OCI-LY7 (cell line): ENCODE measurements at regions not wholly inside any gene's neighbourhood (a gene's known extent, or its start where the extent isn't known, plus 50 kb on each side); places are given as distances from the start of the nearest gene placed in this dataset.

Experiments
- BruUV-seq: library from RNA; stranded (reverse); fragments of 400-500 nt; replicated peaks from 2 replicates; lab custom pipeline; 2021; lab: Mats Ljungman, UMichigan
- CTCF ChIA-PET: fragments of 300-600 bp; sonication (Branson Sonifier 250); formaldehyde crosslinking; loops from one replicate; lab custom pipeline; 2022; ENCODE audit warnings: antibody characterized with exemption; ENCODE audit not compliant: unreplicated experiment; lab: Charles Lee
- POLR2A ChIA-PET: fragments of 300-600 bp; sonication (Branson Sonifier 250); formaldehyde crosslinking; loops from one replicate; lab custom pipeline; 2022; ENCODE audit warnings: antibody characterized with exemption; lab: Charles Lee
- DNase-seq: peaks from one replicate; pipeline ENCODE4 v3.0.0-alpha.2; 2015; ENCODE audit warnings: low spot score
- H2AFZ ChIP-seq: fragments of 200-600 bp; sonication (generic), shearing (Covaris generic); 2 replicates; pipeline ENCODE4 v1.6.1; 2014; ENCODE audit warnings: mild to moderate bottlenecking, antibody characterized with exemption, low read length, moderate library complexity
- H3K27ac ChIP-seq: fragments of 200-600 bp; sonication (generic); 2 replicates; pipeline ENCODE4 v1.5.1; 2014; ENCODE audit warnings: mixed run types, low read depth, mild to moderate bottlenecking, moderate library complexity, low read length, inconsistent platforms; ENCODE audit not compliant: poor library complexity, severe bottlenecking
- H3K36me3 ChIP-seq: fragments of 200-600 bp; sonication (generic); 2 replicates; pipeline ENCODE4 v1.6.1; 2014; ENCODE audit warnings: mild to moderate bottlenecking, antibody characterized with exemption, low read length, moderate library complexity, mixed read lengths; ENCODE audit not compliant: insufficient read depth
- H3K4me1 ChIP-seq: fragments of 200-600 bp; sonication (generic); 2 replicates; pipeline ENCODE4 v1.5.1; 2014; ENCODE audit warnings: mild to moderate bottlenecking, low read length; ENCODE audit not compliant: insufficient read depth, poor library complexity, severe bottlenecking
- H3K4me2 ChIP-seq: fragments of 200-600 bp; sonication (generic); 2 replicates; pipeline ENCODE4 v1.6.1; 2014; ENCODE audit warnings: mild to moderate bottlenecking, low read length
- H3K4me3 ChIP-seq: fragments of 200-600 bp; sonication (generic); 2 replicates; pipeline ENCODE4 v1.5.1; 2014; ENCODE audit warnings: mild to moderate bottlenecking, low read depth, low read length; ENCODE audit not compliant: poor library complexity, severe bottlenecking
- H3K79me2 ChIP-seq: fragments of 200-600 bp; sonication (generic); 2 replicates; pipeline ENCODE4 v1.6.1; 2016; ENCODE audit warnings: low read depth, mild to moderate bottlenecking, low read length, moderate library complexity, mixed read lengths; ENCODE audit not compliant: insufficient read depth
- H3K9me2 ChIP-seq: fragments of 200-600 bp; sonication (generic); 2 replicates; pipeline ENCODE4 v1.6.1; 2016; ENCODE audit warnings: mild to moderate bottlenecking, low read length, mixed read lengths; ENCODE audit not compliant: insufficient read depth
- H3K9me3 ChIP-seq: fragments of 200-600 bp; sonication (generic); 2 replicates; pipeline ENCODE4 v1.6.1; 2014; ENCODE audit warnings: mild to moderate bottlenecking, mixed run types, low read length, mixed read lengths
- H4K20me1 ChIP-seq: fragments of 200-600 bp; sonication (generic); 2 replicates; pipeline ENCODE4 v1.6.1; 2014; ENCODE audit warnings: mild to moderate bottlenecking, antibody characterized with exemption, low read length, moderate library complexity, mixed read lengths; ENCODE audit not compliant: insufficient read depth
- EZH2phosphoT487 ChIP-seq: fragments of 200-600 bp; sonication (generic); IDR thresholded peaks from 2 replicates; pipeline ENCODE4 v1.6.1; 2018; ENCODE audit warnings: low read depth, borderline replicate concordance, mild to moderate bottlenecking, mixed run types, antibody characterized with exemption, low read length, moderate library complexity, mixed read lengths
- intact Hi-C: fragments of 100-400 bp; cut with micrococcal nuclease; formaldehyde crosslinking; loops from one replicate; pipeline ENCODE4 v1.10.0; 2022; ENCODE audit not compliant: unreplicated experiment
- TF ChIP-seq, protein P1 (sequence below): fragments of 200-600 bp; sonication (generic); conservative IDR thresholded peaks from 2 replicates; pipeline ENCODE4 v1.5.1; 2014; ENCODE audit warnings: mild to moderate bottlenecking, antibody characterized with exemption, low read length, moderate library complexity, mixed read lengths

DNA sequence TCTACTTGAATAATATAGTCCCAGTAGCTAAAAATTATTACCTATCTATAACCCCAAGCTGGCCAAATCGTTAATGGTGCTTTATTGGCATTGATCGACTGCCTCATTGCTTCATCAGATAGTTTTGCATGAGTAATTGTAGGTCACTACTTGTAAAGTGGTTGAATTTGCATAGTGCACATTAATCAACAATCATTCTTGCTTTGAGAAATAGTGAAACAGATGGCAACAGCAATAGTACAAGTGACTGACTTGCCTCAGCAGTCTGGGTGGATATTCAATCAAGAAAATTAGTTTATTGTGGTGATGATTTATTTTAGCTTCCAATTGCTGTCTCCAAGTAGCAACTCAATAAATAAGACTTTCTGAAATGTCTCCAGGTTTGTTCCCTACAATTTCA, 117.8 kb upstream of the NRXN1 start:
- H3K9me2 ChIP-seq: no peaks in the 10 kb centered on the region
- DNase-seq: no peak
- ChIA-PET CTCF (no interaction called here), POLR2A (no interaction called here)
- no peaks in the 10 kb centered on the region for H4K20me1 ChIP-seq
- no peak overlapping the region for H2AFZ ChIP-seq
- no peaks in the 10 kb centered on the region for H3K36me3 ChIP-seq
- no peak overlapping the region for H3K4me3 ChIP-seq
- intact Hi-C loops: no loop called here
- no TSS peak for BruUV-seq
- H3K9me3 ChIP-seq: no peaks in the 10 kb centered on the region
- H3K79me2 ChIP-seq: no peaks in the 10 kb centered on the region
- no peak overlapping the region for H3K27ac ChIP-seq
- no peak overlapping the region for H3K4me2 ChIP-seq
- TF ChIP-seq, protein P1, sequence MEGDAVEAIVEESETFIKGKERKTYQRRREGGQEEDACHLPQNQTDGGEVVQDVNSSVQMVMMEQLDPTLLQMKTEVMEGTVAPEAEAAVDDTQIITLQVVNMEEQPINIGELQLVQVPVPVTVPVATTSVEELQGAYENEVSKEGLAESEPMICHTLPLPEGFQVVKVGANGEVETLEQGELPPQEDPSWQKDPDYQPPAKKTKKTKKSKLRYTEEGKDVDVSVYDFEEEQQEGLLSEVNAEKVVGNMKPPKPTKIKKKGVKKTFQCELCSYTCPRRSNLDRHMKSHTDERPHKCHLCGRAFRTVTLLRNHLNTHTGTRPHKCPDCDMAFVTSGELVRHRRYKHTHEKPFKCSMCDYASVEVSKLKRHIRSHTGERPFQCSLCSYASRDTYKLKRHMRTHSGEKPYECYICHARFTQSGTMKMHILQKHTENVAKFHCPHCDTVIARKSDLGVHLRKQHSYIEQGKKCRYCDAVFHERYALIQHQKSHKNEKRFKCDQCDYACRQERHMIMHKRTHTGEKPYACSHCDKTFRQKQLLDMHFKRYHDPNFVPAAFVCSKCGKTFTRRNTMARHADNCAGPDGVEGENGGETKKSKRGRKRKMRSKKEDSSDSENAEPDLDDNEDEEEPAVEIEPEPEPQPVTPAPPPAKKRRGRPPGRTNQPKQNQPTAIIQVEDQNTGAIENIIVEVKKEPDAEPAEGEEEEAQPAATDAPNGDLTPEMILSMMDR: no peak
- H3K4me1 ChIP-seq: no peaks in the 10 kb centered on the region

DNA sequence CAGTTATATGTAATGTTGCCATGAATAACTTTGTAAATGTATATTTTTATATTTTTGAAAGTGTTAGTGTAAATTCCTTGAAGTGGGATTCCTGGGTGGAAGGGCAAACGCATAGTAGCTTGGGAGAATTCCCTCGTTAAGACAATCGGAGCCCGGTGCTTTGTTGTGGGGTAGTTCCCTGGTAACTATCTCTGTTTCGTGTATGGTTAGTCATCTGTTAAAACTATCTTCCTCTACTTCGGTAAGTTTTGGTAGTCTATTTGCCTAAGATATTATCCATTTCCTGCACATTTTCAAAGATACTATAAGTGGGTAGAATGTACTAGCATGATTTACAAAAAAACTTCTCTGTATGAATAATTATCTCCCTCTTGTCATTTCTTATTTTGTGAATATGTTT, 113.8 kb upstream of the NRXN1 start:
- Histone ChIP-seq H3K79me2 (no peaks in the 10 kb centered on the region), H3K36me3 (no peaks in the 10 kb centered on the region), H3K9me2 (no peaks in the 10 kb centered on the region), H3K4me2 (no peak overlapping the region), H3K27ac (no peak overlapping the region), H4K20me1 (no peaks in the 10 kb centered on the region), H3K4me3 (no peak overlapping the region), H3K9me3 (no peaks in the 10 kb centered on the region), H3K4me1 (no peaks in the 10 kb centered on the region), H2AFZ (no peak overlapping the region)
- TF ChIP-seq, protein P1: no peak
- TF ChIP-seq EZH2phosphoT487: no peak
- ChIA-PET CTCF (no interaction called here), POLR2A (no interaction called here)
- DNase-seq: no peak
- intact Hi-C loops: no loop called here
- no TSS peak for BruUV-seq

DNA sequence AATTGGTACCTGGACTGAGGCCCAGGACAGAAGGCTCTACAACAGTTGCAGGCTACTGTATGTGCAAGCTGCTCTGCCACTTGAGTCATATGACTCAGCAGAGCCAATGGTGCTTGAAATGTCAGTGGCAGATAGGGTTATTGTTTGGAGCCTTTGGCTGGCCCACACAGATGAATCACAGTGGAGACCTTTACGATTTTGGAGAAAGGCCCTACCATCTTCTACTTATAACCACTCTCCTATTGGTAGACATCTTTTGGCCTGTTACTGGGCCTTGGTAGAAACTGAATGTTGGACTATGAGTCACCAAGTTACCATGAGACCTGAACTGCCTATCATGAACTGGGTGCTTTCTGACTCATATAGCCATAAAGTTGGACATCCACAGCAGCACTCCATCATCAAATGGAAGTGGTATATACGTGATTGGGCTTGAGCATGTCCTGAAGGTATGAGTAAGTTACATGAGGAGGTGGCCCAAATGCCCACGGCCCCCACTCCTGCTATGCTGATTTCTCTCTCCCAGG, 88.9 kb upstream of the NRXN1 start:
- CTCF ChIA-PET: no interaction called here
- Histone ChIP-seq H3K4me1 (no peaks in the 10 kb centered on the region), H3K27ac (no peak overlapping the region), H3K79me2 (no peaks in the 10 kb centered on the region), H3K9me3 (no peaks in the 10 kb centered on the region), H3K4me3 (no peak overlapping the region), H3K9me2 (no peaks in the 10 kb centered on the region), H2AFZ (no peak overlapping the region), H4K20me1 (no peaks in the 10 kb centered on the region), H3K4me2 (no peak overlapping the region), H3K36me3 (no peaks in the 10 kb centered on the region)
- BruUV-seq: no TSS peak
- POLR2A ChIA-PET: no interaction called here
- intact Hi-C loops: no loop called here
- no peak for DNase-seq
- no peak for TF ChIP-seq EZH2phosphoT487
- TF ChIP-seq, protein P1: no peak
